ENCODE measurements at regions not wholly inside any gene's neighbourhood (a gene's known extent, or its start where the extent isn't known, plus 50 kb on each side); places are given as distances from the start of the nearest gene placed in this dataset.

DNA sequence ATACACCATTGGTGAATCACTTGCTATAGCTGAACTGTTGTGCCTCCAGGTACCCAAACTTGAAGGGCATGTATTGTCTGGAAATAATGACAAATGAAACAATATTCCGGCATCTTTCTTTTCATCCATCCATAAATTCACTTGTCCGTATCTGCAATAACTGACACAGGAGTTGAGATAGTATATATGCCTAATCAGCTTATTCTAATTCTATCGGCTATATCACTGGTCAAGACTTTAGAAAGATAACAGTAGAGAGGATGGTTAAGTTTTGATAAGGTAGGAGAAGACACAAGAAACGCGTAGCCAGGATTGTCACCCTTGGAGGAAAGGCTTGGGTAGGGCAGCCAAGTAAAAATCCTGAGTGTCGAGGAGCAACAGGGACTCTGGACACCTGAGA, 1634.6 kb upstream of the CELF4 start:
- Histone ChIP-seq H3K27ac (ENCODE audit: low read length) (no peak overlapping the region), H3K27me3 (ENCODE audit: control insufficient read depth, insufficient read depth) (no peaks in the 10 kb centered on the region), H3K4me3 (ENCODE audit: low read length) (no peak overlapping the region), H3K4me1 (ENCODE audit: control insufficient read depth, insufficient read depth, low read length) (no peaks in the 10 kb centered on the region), H3K9me3 (ENCODE audit: control insufficient read depth, low read length) (no peaks in the 10 kb centered on the region)
- ATAC-seq (no peak), DNase-seq (no peak)
- intact Hi-C loops (cut with DNase I): no loop called here
- 89% methylated on average over 6 of the region's 6 CpGs for WGBS

DNA sequence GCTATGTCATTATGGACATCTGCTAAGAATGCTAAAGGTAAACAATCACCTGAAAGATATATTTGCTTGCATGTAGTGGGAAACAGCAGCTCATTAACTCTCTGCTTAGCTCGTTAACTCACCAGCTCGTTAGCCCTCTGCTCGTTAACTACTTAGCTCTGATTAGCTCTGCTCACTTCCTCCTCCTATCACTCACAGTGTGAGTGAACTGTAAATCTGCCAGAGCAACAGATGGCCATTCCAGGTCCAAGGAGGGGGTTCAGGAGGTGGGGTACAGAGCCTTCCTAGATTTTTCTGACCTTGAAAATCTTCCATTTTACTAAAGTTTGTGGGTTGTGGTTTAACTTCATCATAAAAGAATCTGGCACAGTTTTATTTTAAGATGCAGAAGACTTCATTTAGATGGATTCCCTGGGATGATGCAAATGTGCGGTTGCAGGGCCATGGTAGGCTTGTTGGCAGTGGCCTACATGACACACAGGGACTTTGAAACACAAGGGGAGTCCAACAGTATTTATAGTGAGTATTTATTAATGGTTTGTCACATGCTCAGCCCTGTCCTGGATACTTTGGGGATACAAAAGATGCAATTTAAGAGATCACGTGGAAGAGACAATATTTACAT, 1633.7 kb upstream of the CELF4 start:
- H3K27me3 ChIP-seq (ENCODE audit: control insufficient read depth, insufficient read depth): no peaks in the 10 kb centered on the region
- intact Hi-C loops (cut with DNase I): no loop called here
- H3K4me3 ChIP-seq (ENCODE audit: low read length): no peak overlapping the region
- no peaks in the 10 kb centered on the region for H3K9me3 ChIP-seq (ENCODE audit: control insufficient read depth, low read length)
- DNase-seq (no peak), ATAC-seq (no peak)
- WGBS: 76% methylated on average over 5 of the region's 5 CpGs
- no peak overlapping the region for H3K27ac ChIP-seq (ENCODE audit: low read length)
- H3K4me1 ChIP-seq (ENCODE audit: control insufficient read depth, insufficient read depth, low read length): no peaks in the 10 kb centered on the region

DNA sequence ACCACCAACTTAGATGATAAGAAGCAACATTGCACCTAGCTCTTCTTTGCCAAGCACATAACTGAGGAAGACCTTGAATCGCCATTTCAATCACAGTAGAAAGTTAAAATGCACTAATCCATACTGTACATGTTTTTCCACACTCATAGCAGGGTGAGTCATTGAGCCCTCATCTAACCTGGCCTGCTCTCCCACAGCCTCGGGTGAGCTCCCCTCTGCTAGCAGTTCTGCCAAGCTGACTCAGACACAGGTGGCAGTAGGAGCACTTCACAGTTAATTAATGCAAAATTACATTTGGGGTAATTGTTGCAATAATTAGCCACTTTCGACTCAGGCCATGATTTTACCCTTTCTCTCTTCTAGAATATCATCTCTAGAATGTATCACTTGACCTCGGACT, 1632.8 kb upstream of the CELF4 start:
- intact Hi-C loops (cut with DNase I): no loop called here

GRCh38 chr18:39191931-39192330, 1626.3 kb upstream of the CELF4 start:
- intact Hi-C loops (cut with DNase I): no loop called here
- no peak overlapping the region for H3K4me3 ChIP-seq (ENCODE audit: low read length)
- WGBS: 88% methylated on average over 1 of the region's 1 CpG
- no peaks in the 10 kb centered on the region for H3K4me1 ChIP-seq (ENCODE audit: control insufficient read depth, insufficient read depth, low read length)
- H3K9me3 ChIP-seq (ENCODE audit: control insufficient read depth, low read length): no peaks in the 10 kb centered on the region
- no peak for DNase-seq
- no peak overlapping the region for H3K27ac ChIP-seq (ENCODE audit: low read length)
- no peaks in the 10 kb centered on the region for H3K27me3 ChIP-seq (ENCODE audit: control insufficient read depth, insufficient read depth)
- ATAC-seq: no peak

More for the DNA sequence above, 1632.8 kb upstream of the CELF4 start:
- Histone ChIP-seq H3K9me3 (ENCODE audit: control insufficient read depth, low read length) (no peaks in the 10 kb centered on the region), H3K27ac (ENCODE audit: low read length) (no peak overlapping the region), H3K27me3 (ENCODE audit: control insufficient read depth, insufficient read depth) (no peaks in the 10 kb centered on the region), H3K4me3 (ENCODE audit: low read length) (no peak overlapping the region), H3K4me1 (ENCODE audit: control insufficient read depth, insufficient read depth, low read length) (no peaks in the 10 kb centered on the region)
- 82% methylated on average over 4 of the region's 4 CpGs for whole genome bisulfite sequencing
- ATAC-seq (no peak), DNase-seq (no peak)

DNA sequence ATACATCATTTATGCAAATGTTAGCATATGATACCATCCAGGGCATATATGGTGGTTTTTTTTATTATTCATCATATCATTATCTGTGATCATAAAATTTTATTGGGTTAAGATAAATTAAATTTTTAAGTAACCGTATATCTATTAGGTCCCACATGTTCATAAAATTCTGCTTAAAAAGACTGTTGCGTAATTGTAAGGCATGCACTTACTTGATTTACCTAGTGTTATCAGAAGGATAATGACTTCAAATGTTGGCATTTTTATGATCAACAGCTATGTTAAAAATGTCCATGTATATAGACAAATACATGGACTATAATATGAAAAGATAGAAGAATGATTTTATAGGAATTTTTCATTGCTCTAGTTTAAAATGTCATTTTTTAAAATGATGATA, 1625.5 kb upstream of the CELF4 start:
- no peaks in the 10 kb centered on the region for H3K9me3 ChIP-seq (ENCODE audit: control insufficient read depth, low read length)
- no peak for DNase-seq
- no peak for ATAC-seq
- H3K27ac ChIP-seq (ENCODE audit: low read length): no peak overlapping the region
- H3K4me3 ChIP-seq (ENCODE audit: low read length): no peak overlapping the region
- intact Hi-C loops (cut with DNase I): no loop called here
- no peaks in the 10 kb centered on the region for H3K4me1 ChIP-seq (ENCODE audit: control insufficient read depth, insufficient read depth, low read length)
- 94% methylated on average over 2 of the region's 2 CpGs for WGBS
- H3K27me3 ChIP-seq (ENCODE audit: control insufficient read depth, insufficient read depth): no peaks in the 10 kb centered on the region

GRCh38 chr18:39190508-39190907, 1624.9 kb upstream of the CELF4 start:
- no peaks in the 10 kb centered on the region for H3K27me3 ChIP-seq (ENCODE audit: control insufficient read depth, insufficient read depth)
- DNase-seq (no peak), ATAC-seq (no peak)
- intact Hi-C loops (cut with DNase I): no loop called here
- 74% methylated on average over 3 of the region's 3 CpGs for WGBS
- H3K27ac ChIP-seq (ENCODE audit: low read length): no peak overlapping the region
- no peak overlapping the region for H3K4me3 ChIP-seq (ENCODE audit: low read length)
- H3K4me1 ChIP-seq (ENCODE audit: control insufficient read depth, insufficient read depth, low read length): no peaks in the 10 kb centered on the region
- no peaks in the 10 kb centered on the region for H3K9me3 ChIP-seq (ENCODE audit: control insufficient read depth, low read length)

DNA sequence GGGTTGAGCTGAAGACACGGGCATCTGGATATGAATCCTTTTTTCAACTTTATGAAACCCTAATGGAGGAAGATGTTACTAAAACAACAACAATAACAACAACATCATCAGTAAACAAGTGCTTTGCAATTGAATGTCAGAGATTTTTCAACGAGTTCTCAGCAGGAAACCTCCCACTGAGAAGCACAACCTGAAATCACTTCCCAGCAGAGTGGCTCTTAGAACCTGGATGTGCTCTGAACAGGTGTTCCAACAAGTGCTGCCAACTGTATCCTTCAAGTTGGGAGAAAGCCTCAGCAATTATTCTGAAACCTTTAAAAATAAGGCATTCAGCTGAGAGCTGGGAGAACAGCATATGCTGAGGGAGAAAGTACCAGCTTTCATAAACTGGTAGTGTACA, 1622.7 kb upstream of the CELF4 start:
- WGBS: 66% methylated on average over 2 of the region's 2 CpGs
- Histone ChIP-seq H3K4me3 (ENCODE audit: low read length) (no peak overlapping the region), H3K4me1 (ENCODE audit: control insufficient read depth, insufficient read depth, low read length) (no peaks in the 10 kb centered on the region), H3K27me3 (ENCODE audit: control insufficient read depth, insufficient read depth) (no peaks in the 10 kb centered on the region), H3K27ac (ENCODE audit: low read length) (no peak overlapping the region), H3K9me3 (ENCODE audit: control insufficient read depth, low read length) (no peaks in the 10 kb centered on the region)
- intact Hi-C loops (cut with DNase I): no loop called here
- ATAC-seq (no peak), DNase-seq (no peak)

GRCh38 chr18:39186008-39186407, 1620.4 kb upstream of the CELF4 start:
- H3K27ac ChIP-seq (ENCODE audit: low read length): no peak overlapping the region
- intact Hi-C loops (cut with DNase I): no loop called here
- no peaks in the 10 kb centered on the region for H3K27me3 ChIP-seq (ENCODE audit: control insufficient read depth, insufficient read depth)
- ATAC-seq: no peak
- no peaks in the 10 kb centered on the region for H3K9me3 ChIP-seq (ENCODE audit: control insufficient read depth, low read length)
- no peak overlapping the region for H3K4me3 ChIP-seq (ENCODE audit: low read length)
- WGBS: 74% methylated on average over 2 of the region's 2 CpGs
- DNase-seq: no peak
- H3K4me1 ChIP-seq (ENCODE audit: control insufficient read depth, insufficient read depth, low read length): no peaks in the 10 kb centered on the region

GRCh38 chr18:39184176-39184575, 1618.6 kb upstream of the CELF4 start:
- 61% methylated on average over 5 of the region's 5 CpGs for WGBS
- no peak for DNase-seq
- H3K4me1 ChIP-seq (ENCODE audit: control insufficient read depth, insufficient read depth, low read length): no peaks in the 10 kb centered on the region
- H3K27ac ChIP-seq (ENCODE audit: low read length): no peak overlapping the region
- H3K9me3 ChIP-seq (ENCODE audit: control insufficient read depth, low read length): no peaks in the 10 kb centered on the region
- ATAC-seq: no peak
- no peak overlapping the region for H3K4me3 ChIP-seq (ENCODE audit: low read length)
- intact Hi-C loops (cut with DNase I): no loop called here
- no peaks in the 10 kb centered on the region for H3K27me3 ChIP-seq (ENCODE audit: control insufficient read depth, insufficient read depth)

DNA sequence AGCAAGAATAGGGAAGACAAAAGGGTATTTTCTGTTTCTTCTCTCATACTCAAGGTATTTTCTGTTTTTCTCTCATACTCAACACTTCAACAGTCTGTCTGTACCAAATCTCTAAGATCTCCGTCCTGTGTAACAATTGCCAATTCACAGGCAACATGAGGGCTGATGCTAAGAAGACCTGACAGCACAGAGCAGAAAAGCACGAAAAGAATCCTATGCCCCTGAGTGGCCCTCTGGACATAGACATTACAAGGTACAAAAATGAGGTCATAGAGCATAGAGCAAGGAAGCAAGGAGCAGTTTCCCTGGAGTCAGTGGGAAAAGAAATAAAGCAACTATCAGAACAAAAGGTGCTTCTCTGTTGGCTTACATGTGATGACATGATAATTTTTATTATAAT, 1612.6 kb upstream of the CELF4 start:
- Histone ChIP-seq H3K9me3 (ENCODE audit: control insufficient read depth, low read length) (no peaks in the 10 kb centered on the region), H3K27me3 (ENCODE audit: control insufficient read depth, insufficient read depth) (no peaks in the 10 kb centered on the region), H3K4me3 (ENCODE audit: low read length) (no peak overlapping the region), H3K4me1 (ENCODE audit: control insufficient read depth, insufficient read depth, low read length) (no peaks in the 10 kb centered on the region), H3K27ac (ENCODE audit: low read length) (no peak overlapping the region)
- DNase-seq: no peak
- WGBS: 73% methylated on average over 2 of the region's 2 CpGs
- intact Hi-C loops (cut with DNase I): no loop called here
- no peak for ATAC-seq

DNA sequence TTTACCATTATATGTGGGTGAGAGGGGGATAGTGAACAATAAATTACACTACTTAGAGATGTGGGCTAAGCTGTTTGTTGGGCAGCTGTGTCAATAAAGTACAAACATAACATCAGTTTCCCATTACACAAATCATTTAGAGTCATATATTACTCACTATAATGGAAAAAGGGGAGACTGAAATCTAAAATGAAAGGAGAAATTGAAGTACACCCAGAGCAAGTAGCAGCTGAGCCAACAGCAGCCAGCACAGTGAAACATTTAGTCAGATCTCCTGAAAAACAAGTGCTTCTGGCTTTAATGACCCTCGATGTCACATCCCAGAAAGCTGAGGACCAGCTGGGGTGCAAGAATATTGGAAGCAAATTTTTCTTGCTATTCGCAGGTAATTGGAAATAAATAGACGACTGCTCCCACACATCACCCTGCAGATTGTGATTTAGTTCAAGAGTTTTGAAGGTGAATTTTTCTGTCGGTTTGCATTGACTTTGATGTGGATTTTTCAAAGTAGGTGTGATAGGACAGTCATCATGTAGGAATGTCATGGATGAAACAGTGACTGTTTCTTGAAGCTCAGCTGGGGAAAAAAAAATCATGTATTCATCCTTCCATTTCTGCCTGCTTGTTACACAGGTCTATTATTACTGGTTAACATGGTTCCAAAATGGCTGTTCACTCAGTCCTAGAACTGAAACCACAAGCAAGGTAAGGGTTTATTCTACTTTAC, 1607.3 kb upstream of the CELF4 start:
- ATAC-seq (no peak), DNase-seq (no peak)
- no peak overlapping the region for H3K4me3 ChIP-seq (ENCODE audit: low read length)
- intact Hi-C loops (cut with DNase I): no loop called here
- no peak overlapping the region for H3K27ac ChIP-seq (ENCODE audit: low read length)
- 88% methylated on average over 4 of the region's 4 CpGs for whole genome bisulfite sequencing
- no peaks in the 10 kb centered on the region for H3K4me1 ChIP-seq (ENCODE audit: control insufficient read depth, insufficient read depth, low read length)
- H3K27me3 ChIP-seq (ENCODE audit: control insufficient read depth, insufficient read depth): no peaks in the 10 kb centered on the region
- H3K9me3 ChIP-seq (ENCODE audit: control insufficient read depth, low read length): no peaks in the 10 kb centered on the region

DNA sequence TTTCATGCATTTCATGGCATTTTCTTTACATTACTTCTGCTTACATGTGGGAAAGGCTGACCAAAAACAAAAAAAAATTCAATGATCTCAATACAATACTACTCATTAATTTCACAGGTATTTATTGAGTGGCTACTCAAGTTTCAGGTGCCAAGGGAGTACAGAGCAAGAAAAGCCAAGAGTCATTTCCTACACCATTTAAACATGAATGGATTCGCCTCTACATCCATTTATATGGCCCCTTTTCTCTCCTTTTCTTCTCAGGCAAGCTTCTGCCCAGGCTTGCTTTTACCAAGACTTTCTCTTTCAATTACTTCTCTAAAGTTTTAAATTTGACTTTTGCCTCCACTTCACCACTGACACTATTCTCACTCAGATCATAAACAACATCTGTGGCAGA, 1603.1 kb upstream of the CELF4 start:
- intact Hi-C loops (cut with DNase I): no loop called here
- DNase-seq (no peak), ATAC-seq (no peak)
- WGBS: 89% methylated on average over 1 of the region's 1 CpG
- Histone ChIP-seq H3K27me3 (ENCODE audit: control insufficient read depth, insufficient read depth) (no peaks in the 10 kb centered on the region), H3K9me3 (ENCODE audit: control insufficient read depth, low read length) (no peaks in the 10 kb centered on the region), H3K4me3 (ENCODE audit: low read length) (no peak overlapping the region), H3K4me1 (ENCODE audit: control insufficient read depth, insufficient read depth, low read length) (no peaks in the 10 kb centered on the region), H3K27ac (ENCODE audit: low read length) (no peak overlapping the region)
